ENCODE measurements at regions not wholly inside any gene's neighbourhood (a gene's known extent, or its start where the extent isn't known, plus 50 kb on each side); places are given as distances from the start of the nearest gene placed in this dataset.

DNA sequence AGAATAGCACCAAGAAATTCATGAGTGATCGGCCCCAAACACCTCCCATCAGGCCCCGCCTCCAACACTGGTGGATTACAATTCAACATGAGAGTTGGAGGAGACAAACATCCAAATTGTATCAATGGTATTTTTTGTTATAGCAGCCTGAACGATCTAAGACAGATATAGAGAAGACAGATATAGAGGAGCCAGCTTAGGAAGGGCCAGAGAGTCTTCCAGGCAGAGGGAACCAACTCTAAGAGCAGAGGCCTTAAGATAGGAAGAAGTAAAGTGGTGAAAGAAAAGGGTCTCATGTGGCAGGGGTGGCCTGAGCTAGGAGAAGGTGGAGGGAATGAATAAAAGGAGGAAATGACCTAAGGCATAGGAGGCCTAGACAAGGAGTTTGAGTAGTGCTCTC lies 158.8 kb upstream of the TBL1XR1 start:
- H3K56ac ChIP-seq (replicated peaks; ENCODE audit: insufficient read length, low read depth, low read length), result no peak overlapping the region
- no peaks in the 10 kb centered on the region for H4K20me1 ChIP-seq (replicated peaks in 1 of 2; ENCODE audit: control insufficient read depth in 1 of 2, insufficient read depth in 2 of 2, low read length in 2 of 2)
- no peaks in the 10 kb centered on the region for H3K36me3 ChIP-seq (ENCODE audit: control insufficient read depth in 2 of 4, insufficient read depth in 4 of 4, low read length in 3 of 4)
- H3K23ac ChIP-seq (ENCODE audit: insufficient read length), result no peak overlapping the region
- H3K18ac ChIP-seq (ENCODE audit: extremely low read depth, low read length), result no peak overlapping the region
- H3K4me2 ChIP-seq (ENCODE audit: insufficient read depth in 1 of 2, low read depth in 2 of 2, low read length in 2 of 2), result no peak overlapping the region
- no peaks in the 10 kb centered on the region for H3K79me2 ChIP-seq (ENCODE audit: control insufficient read depth in 1 of 2, insufficient read depth in 2 of 2, low read length in 2 of 2)
- no peak overlapping the region for H2AK5ac ChIP-seq (ENCODE audit: low read depth, low read length)
- H3K27ac ChIP-seq (ENCODE audit: low read depth, low read length), result no peak overlapping the region
- H4K5ac ChIP-seq (ENCODE audit: insufficient read length, low read depth, low read length), result no peak overlapping the region
- no peak overlapping the region for H2BK120ac ChIP-seq (replicated peaks; ENCODE audit: low read depth, low read length)
- peak overlapping the region; percentile 25 for H4K91ac ChIP-seq (replicated peaks; ENCODE audit: insufficient read length, low read length)
- no peak overlapping the region for H2AFZ ChIP-seq (ENCODE audit: low read length)
- no peaks in the 10 kb centered on the region for H3K79me1 ChIP-seq (ENCODE audit: low read depth, low read length)
- DNase-seq (ENCODE audit: low read depth in 1 of 2, low spot score in 2 of 2) (no peak), FAIRE-seq (no peak)
- no peak overlapping the region for H2BK15ac ChIP-seq (ENCODE audit: low read length)
- H3K9me3 ChIP-seq (ENCODE audit: insufficient read depth in 2 of 2, low read depth in 1 of 2, low read length in 1 of 2), result no peaks in the 10 kb centered on the region
- no peak overlapping the region for H2BK5ac ChIP-seq (ENCODE audit: low read depth, low read length)
- H4K8ac ChIP-seq (ENCODE audit: extremely low read depth, insufficient read depth, low read length), result no peak overlapping the region
- H3K4me1 ChIP-seq (replicated peaks in 1 of 4; ENCODE audit: control insufficient read depth in 3 of 4, insufficient read depth in 4 of 4, low read length in 3 of 4), result peaks cover 10 to 27% (median 17%) of the 10 kb centered on the region in 4 experiments
- H2BK20ac ChIP-seq (ENCODE audit: low read length), result no peak overlapping the region
- H3K23me2 ChIP-seq (ENCODE audit: low read depth, low read length), result peaks cover 7% of the 10 kb centered on the region
- H3K9ac ChIP-seq (replicated peaks in 1 of 4; ENCODE audit: extremely low read depth in 1 of 4, low read depth in 3 of 4, low read length in 3 of 4), result no peak overlapping the region
- CTCF ChIA-PET (ENCODE audit: partially characterized antibody), result no interaction called here
- WGBS, 2 experiments (ENCODE audit: extremely low coverage in 1 of 2, insufficient coverage in 1 of 2, insufficient read length in 1 of 2, insufficient replicate concordance in 2 of 2, low coverage in 1 of 2, low lambda C conversion rate in 2 of 2, missing lambda C conversion rate in 1 of 2), result 89% methylated on average over 3 of the region's 3 CpGs; no CpG with 5 or more reads in 1 of the 2 experiments
- H3K27me3 ChIP-seq (replicated peaks in 1 of 4; ENCODE audit: control insufficient read depth in 3 of 4, extremely low read depth in 1 of 4, insufficient read depth in 3 of 4, low read length in 3 of 4), result no peaks in the 10 kb centered on the region; a peak in 1 of 7 replicates
- no peak overlapping the region for H3K14ac ChIP-seq (ENCODE audit: insufficient read length)
- H3K4me3 ChIP-seq (ENCODE audit: extremely low read depth in 1 of 4, insufficient read depth in 2 of 4, low read depth in 3 of 4, low read length in 4 of 4), result no peak overlapping the region
- H2BK12ac ChIP-seq (ENCODE audit: low read depth, low read length), result no peak overlapping the region
- H3K4ac ChIP-seq (replicated peaks; ENCODE audit: insufficient read length, low read depth, low read length), result no peak overlapping the region
- POLR2A ChIA-PET (ENCODE audit: partially characterized antibody), result interaction anchor here (6.2 kb wide), 1 partner anchor 160 kb away, joined by 82 read pairs; the partner anchor contains the start of gene TBL1XR1
- TF ChIP-seq TAF7 (optimal IDR thresholded peaks at IDR 0.05; ENCODE audit: borderline replicate concordance, low read depth, low read length) (no peak), EP300 (IDR thresholded peaks at IDR 0.05; ENCODE audit: borderline replicate concordance in 1 of 2, low read depth in 2 of 2, low read length in 2 of 2) (no peak), KDM5A (IDR thresholded peaks at IDR 0.05; ENCODE audit: low read length) (no peak), SP1 (IDR thresholded peaks at IDR 0.05; ENCODE audit: low read depth, low read length) (no peak), RAD21 (IDR thresholded peaks at IDR 0.05 in 1 of 2, conservative IDR thresholded peaks at IDR 0.05 in 1 of 2; ENCODE audit: low read depth in 2 of 2, low read length in 2 of 2) (no peak), TAF1 (IDR thresholded peaks at IDR 0.05; ENCODE audit: low read depth, low read length) (no peak), SUZ12 (IDR thresholded peaks at IDR 0.05; ENCODE audit: low read length) (no peak), BACH1 (IDR thresholded peaks at IDR 0.05; ENCODE audit: low read length) (no peak), ASH2L (IDR thresholded peaks at IDR 0.05; ENCODE audit: low read length) (no peak), TBP (IDR thresholded peaks at IDR 0.05; ENCODE audit: low read depth, low read length) (no peak), SIRT6 (IDR thresholded peaks at IDR 0.05; ENCODE audit: low read length) (no peak), BRCA1 (IDR thresholded peaks at IDR 0.05; ENCODE audit: low read depth, low read length) (no peak)
- TF ChIP-seq, protein P1, sequence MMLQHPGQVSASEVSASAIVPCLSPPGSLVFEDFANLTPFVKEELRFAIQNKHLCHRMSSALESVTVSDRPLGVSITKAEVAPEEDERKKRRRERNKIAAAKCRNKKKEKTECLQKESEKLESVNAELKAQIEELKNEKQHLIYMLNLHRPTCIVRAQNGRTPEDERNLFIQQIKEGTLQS (IDR thresholded peaks at IDR 0.05; ENCODE audit: insufficient read depth, low read depth, low read length), result no peak
- TF ChIP-seq, protein P2, sequence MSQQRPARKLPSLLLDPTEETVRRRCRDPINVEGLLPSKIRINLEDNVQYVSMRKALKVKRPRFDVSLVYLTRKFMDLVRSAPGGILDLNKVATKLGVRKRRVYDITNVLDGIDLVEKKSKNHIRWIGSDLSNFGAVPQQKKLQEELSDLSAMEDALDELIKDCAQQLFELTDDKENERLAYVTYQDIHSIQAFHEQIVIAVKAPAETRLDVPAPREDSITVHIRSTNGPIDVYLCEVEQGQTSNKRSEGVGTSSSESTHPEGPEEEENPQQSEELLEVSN (IDR thresholded peaks at IDR 0.05), result no peak
